ENCODE measurements at regions not wholly inside any gene's neighbourhood (a gene's known extent, or its start where the extent isn't known, plus 50 kb on each side); places are given as distances from the start of the nearest gene placed in this dataset.
"Not testable (repeated sequence)": the region's sequence is repeated elsewhere in the genome, so short reads cannot be mapped to it uniquely, and the experiment has no call there.

DNA sequence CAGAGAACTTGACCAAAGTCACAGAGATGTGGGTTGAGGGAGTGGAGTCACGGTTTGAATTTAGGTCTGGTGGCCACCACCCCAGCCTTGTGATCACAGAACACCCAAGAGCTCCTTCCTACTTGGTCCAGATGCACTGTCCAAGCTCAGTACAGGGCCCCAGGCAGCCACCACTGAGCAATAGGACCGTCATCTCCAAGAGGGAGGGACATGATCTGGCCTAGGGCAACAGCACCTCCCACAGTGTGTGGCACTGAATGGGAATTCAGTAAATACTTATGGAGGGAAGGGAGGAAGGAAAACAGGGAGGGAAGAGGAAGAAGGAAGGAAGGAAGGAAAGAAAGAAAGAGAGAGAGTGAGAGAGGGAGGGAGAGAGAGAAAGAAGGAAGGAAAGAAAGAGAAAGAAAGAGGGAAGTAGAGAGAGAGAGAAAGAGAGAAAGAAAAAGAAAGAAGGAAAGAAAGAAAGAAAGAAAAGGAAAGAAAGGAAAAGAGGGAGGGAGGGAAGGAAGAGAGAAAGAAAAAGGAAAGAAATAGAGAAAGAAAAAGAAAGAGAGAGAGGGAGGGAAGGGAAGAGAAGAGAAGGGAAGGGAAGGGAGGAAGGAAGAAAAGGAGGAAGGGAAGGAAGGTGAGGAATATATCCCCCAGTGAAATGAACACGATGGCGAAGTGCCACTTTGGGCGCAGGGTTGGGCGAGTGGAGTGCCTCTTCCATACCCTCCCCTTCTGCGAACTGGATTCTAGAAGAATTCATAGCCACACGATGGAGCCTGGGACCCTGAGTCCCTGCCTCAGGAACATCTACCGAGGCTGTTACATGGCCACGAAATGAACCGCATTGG lies 243.7 kb downstream of the TFAP2C start:
- DNase-seq (ENCODE audit: low spot score), result no peak

- DNase-seq (ENCODE audit: low spot score), result no peak
Observed at GRCh38 chr20:56873836-56874235, 244.7 kb downstream of the TFAP2C start.

- DNase-seq (ENCODE audit: low spot score), result no peak
Observed at GRCh38 chr20:56875052-56875659, 246.1 kb downstream of the TFAP2C start.

DNA sequence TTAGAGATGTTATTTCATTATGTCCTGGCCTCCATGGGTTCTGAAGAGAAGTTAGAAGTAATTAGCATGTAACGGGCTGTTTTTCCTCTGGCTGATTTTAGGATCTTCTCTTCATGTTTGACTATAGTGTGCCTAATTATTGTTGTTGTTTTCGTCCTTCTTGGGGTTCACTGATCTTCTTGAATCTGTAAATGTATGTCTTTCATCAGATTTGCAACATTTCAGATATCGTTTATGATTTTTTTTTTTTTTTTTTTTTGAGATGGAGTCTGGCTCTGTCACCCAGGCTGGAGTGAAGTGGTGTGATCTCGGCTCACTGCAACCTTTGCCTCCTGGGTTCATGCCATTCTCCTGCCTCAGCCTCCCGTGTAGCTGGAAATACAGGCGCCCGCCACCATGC lies 246.7 kb downstream of the TFAP2C start:
- no peak for DNase-seq (ENCODE audit: low spot score)

DNA sequence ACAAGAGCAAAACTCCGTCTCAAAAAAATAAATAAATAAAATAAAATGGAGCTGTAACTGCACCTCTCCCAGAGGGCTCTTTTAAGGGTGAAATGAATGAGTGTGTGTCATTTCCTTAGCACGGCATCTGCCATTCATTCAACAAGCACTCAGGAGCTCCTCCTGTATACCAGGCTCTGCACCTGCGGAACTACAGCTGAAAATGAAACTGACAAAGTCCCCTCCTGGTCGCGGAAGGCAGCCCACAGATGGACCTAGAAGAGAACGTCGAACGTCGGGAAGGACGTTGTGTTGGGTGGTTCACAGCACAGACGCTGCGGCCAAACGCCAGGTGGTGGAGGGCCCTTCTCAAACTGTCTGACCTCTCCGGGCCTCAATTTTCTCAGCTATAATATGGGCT lies 256.4 kb downstream of the TFAP2C start:
- no peak for DNase-seq (ENCODE audit: low spot score)

DNA sequence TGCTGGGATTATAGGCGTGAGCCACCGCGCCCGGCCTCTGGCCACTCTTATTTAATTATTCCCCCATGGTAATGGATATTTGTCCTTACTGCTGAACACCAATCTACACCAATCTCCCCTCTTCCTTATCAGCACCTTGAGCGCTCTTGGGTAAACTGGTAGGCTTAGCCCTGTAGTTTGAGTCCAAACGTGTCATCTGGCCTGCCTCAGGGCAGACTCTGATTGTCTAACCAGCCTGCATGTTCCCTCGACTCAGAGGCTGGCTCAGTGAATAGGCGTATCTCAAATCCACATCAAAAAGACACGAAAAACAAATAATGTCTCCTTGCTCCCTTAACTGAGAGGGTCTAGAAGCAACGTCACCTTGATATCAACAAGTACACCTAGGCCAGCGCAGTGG lies 260.9 kb downstream of the TFAP2C start:
- no peak for DNase-seq (ENCODE audit: low spot score)

DNA sequence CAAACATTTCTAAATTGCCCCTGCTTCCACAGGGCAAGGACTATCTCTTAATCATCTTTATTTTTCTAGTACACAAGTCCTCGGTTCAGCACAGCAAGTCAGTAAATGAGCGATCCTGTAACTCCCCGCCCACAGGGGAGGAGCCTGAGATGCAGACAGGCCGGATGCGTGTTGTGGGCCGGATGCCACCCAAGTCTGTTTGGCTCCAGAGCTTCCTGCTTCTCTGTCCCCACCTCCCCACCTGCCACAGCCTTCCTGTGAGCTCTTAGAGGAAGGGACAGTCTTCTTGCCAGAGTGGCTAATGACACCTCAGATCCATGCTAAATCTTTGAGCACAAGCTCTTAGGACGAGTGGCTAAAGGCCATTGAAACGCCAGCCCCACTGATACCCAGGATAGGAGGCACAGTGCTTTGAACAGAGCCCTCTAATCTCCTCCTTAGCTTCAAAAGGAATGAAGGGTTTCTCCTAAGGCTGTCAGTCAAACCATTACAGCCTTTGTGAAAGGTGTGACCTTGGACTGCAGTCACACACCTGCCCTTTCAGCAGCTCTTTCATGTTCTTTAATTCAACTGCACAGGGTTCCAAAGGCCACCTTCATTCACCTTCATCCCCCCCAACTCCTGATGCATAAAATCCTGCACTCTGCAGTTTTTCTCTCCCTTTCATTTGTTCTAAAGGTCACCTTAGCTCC lies 264.3 kb downstream of the TFAP2C start:
- no peak for DNase-seq (ENCODE audit: low spot score)

- DNase-seq (ENCODE audit: low spot score), result no peak
Observed at GRCh38 chr20:56896447-56896846, 267.3 kb downstream of the TFAP2C start.

GRCh38 chr20:56897318-56897957 lies 268.3 kb downstream of the TFAP2C start:
- DNase-seq (ENCODE audit: low spot score), result no peak

- no peak for DNase-seq (ENCODE audit: low spot score)
Observed at GRCh38 chr20:56897958-56898349, 268.8 kb downstream of the TFAP2C start.

GRCh38 chr20:56899506-56899905 lies 270.4 kb downstream of the TFAP2C start:
- DNase-seq (ENCODE audit: low spot score), result no peak

DNA sequence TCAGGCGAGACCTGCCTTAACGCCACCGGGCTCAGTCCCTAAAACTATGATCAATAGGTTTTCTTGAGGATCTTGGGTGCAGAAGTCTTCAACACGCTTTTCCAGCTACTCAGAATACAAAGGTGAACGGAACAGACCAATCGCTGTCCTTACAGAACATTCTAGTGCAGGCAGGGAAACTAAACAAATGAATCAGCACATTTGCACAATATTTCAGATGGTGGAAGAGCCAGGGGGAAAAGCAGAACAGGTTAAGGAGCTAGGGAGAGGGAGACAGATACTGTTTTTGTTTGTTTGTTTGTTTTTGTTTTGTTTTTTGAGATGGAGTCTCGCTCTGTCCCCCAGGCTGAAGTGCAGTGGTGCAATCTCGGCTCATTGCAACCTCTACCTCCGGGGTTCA lies 271.1 kb downstream of the TFAP2C start:
- DNase-seq (ENCODE audit: low spot score), result no peak

DNA sequence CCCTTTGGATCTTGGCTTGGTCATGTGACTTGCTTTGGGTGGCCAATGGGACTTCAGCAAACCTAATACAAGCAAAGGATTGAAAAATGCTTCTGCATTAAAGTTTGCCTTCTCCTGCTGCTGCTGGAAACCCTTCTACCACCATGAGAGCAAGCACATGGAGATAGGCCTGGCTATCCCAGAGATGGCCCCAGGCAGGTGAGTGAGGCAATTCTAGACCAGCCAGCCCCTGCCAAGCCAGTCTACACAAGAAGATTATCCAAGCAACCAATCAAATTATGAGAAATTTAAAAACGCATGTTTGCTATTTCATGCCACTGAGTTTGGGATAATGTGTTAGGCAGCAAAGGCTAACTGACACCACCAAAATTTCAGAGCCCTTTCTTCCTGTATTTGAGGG lies 274.3 kb downstream of the TFAP2C start:
- DNase-seq (ENCODE audit: low spot score), result no peak

DNA sequence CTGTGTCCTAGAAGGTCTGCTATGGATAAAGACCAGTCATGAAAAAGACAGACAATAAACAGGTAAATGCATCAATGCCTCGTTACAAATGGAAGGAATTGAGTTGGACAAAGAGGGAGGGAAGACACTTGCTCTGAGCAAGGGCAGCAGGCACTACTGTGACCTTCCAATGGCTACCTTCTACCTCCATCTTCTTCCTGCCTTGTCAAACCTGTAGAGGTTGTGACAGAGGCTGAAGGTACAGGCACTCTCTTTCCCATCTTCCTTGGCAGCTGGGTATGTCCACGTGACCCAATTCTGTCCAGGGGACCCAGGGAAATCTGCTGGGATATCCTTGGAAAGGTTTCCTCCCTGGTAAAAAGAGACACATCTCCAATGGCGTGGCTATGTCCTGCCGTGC lies 274.8 kb downstream of the TFAP2C start:
- DNase-seq (ENCODE audit: low spot score), result no peak

DNA sequence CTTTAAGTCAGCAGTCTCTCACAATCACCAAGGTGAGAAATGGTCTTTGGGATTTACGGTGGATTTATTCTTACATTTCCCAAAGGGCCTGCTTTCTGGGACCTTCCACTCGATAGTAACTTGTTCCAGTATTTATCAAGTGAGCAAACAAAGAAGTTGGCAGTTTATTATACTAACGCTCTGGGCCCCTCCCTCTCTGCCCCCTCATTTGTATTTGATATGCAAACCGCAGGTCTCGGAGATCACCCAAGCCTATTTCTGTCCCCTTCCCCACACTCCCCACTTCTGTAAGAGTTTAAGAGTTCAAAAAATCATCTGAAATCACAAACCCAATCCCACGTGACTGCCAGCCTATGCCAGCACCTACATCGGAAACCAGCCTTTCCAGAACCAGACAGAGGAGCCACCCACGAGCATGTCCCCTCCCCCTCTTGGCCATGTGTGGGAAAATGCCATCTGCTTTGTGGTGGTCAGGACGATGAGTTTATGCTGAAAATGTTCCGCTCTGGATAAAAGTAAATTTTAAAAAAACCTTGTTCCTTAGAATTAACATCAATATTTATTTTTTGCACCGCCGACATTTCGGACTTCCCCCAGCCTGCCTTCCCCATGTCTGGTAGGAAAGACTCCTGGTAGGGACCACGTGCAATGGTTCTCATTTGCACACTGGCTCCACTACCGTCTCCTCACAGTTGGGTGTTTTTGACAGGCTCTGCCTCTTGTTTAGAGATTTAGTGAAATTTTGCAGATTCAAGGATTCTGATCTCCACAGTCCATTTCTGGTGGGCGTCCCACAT lies 281.0 kb downstream of the TFAP2C start:
- DNase-seq (ENCODE audit: low spot score), result no peak

- DNase-seq (ENCODE audit: low spot score), result no peak
Observed at GRCh38 chr20:56911946-56912345, 282.8 kb downstream of the TFAP2C start.

DNA sequence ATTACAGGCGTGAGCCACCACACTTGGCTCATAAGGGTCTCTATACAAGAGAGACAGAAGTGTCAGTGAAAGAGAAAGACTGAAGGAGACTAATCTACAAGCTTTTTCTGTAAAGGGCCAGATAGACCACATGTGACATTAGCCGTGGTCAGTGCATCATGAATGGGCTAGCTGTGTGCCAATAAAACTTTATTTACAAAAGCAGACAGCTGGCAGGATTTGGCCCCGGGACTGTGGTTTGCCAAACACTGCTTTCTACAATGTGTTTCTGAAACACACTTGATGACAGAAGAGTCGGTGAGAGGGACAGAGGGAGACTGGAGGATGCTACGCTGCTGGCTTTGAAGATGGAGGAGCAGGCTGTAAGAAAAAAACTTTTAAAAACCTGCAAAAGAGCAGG lies 285.4 kb downstream of the TFAP2C start:
- DNase-seq (ENCODE audit: low spot score), result no peak

GRCh38 chr20:56916345-56916622 lies 287.2 kb downstream of the TFAP2C start:
- no peak for DNase-seq (ENCODE audit: low spot score)

- DNase-seq (ENCODE audit: low spot score), result not testable (repeated sequence)
Observed at GRCh38 chr20:56920041-56920440, 290.9 kb downstream of the TFAP2C start.

DNA sequence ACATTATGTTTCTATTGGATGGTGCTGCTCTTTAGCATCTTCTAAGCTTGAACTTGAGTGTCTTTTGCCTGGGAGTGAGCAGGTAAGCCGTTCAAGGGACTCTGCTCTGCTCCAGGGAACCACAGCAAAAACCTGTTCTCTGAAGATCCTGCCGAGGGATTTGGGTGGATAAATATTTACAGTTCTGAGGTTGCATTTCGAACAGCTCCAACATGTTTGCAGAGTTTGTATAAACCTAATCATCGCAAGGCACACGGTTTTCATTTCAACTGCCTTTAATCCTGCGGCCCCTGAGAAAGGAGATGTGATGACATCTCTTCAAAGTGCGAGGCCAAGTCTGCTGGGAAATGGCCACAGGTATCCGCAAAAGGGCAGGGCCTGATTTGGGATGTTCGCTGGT lies 293.4 kb downstream of the TFAP2C start:
- no peak for DNase-seq (ENCODE audit: low spot score)

DNA sequence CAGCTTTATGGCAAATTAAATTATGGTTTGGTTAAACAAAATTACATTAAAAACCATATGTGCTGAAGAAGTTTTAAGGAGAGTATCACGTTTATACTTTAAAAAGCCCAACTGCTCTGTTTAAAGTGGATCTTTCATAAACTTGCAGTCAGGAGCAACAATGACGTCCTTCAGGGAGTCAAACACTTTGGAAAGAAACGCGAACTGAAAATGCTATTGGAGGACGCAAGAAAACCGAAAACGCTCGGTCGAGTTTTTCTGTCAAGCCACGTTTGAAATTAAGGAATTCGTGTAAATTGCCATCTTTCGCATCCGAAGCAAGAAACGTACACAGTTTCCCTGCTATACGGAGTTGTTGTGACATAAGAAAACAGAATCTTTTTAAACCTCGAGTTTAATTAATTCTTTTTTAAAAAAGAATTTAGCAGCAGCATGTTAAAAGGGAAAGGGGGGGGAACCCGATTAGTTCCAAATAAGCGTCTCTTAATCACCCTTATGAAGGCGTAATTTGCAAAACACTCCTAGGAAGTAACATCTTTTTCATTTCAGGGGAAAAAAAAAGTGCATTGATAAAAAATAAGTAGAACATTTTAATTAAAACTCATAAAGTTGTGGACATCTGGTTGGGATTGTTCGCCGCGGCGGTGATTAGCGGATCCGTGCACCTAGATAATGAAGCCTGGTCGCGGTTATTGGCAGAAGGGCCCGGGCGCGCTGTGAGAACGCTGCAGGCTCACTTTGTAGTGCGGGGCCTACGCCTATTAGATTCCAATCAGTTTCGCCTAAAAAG lies 295.4 kb downstream of the TFAP2C start:
- no peak for DNase-seq (ENCODE audit: low spot score)

Measured in mucosa of gallbladder (tissue), 1 donor.